DMS153 (cell line): ENCODE measurements at regions not wholly inside any gene's neighbourhood (a gene's known extent, or its start where the extent isn't known, plus 50 kb on each side); places are given as distances from the start of the nearest gene placed in this dataset.

Experiments used
- DNase-seq: peaks from one replicate; lab custom pipeline; 2025; lab: John Stamatoyannopoulos, UW

DNA sequence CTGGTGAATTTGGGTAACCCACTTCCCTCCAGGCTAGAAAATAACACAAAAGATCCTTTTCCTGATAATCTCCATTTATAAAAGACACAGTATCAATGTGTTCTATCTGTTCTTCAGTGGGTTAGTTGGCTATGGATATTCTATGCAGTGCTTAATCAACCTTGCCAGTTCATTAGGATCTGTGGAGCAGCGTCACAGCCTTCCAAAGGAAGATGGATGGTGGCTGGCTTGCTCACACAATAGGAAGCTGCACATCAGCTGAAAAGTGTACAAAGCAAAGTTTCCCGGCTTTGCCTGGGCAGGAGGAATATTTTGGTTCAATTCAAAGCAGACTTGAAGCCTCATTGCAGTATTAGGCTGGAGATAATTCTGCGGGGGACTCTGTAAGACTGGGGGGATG, 70.3 kb upstream of the CA10 start:
- DNase-seq = no peak

DNA sequence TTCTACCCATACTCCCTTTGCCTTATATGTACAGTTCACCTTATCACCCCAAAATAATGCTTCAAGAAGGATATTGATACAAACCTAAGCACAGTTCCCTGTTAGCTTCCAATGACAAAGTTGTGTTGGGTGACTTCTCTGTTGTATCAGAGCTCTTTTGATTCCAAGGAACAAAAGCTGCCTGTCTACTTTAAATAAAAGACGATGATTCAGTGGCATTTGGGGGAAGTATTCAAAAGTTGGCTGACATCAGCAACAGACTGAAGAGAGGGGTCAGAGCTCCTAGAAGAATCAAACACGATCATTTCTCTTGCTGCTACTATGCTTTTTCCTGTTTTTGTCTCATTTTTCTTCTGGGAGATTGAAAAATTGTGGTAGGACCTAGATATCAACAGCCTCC, 69.4 kb upstream of the CA10 start:
- DNase-seq = no peak

DNA sequence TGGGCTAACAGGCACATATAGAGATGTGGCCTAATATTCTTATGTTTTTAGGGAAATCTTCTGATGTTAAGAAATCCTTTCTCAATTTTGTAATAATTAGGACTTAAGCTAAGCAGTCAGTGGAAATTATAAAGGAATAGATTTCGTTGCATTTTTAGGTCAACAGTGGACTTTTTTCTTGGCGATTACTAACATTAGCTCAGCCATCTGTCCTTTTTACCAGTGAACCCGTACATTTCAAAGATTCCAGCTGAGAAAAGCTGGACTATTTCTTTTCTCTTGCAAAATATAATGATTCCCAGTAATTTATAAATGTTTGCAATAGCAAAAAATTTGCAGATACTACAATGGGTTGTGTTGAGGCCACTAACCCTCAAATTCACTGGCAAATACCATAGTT, 54.9 kb upstream of the CA10 start:
- DNase-seq = no peak

DNA sequence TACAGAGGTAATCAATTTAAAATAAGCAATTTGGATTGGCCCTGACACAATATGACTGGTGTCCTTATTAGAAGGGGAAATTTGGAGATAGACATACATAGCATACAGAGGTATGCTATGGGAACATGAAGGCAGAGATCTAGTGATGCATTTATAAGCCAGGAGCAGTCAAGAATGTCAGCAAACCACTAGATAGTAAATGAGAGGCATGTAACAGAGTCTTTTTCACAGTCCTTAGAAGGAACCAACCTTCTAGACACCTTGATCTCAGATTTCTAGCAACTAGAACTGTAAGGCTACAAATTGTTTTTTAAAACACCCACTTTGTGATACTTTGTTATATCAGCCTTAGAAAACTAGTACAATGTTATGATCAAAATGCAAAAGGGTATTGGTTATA, 54.3 kb upstream of the CA10 start:
- no peak for DNase-seq

DNA sequence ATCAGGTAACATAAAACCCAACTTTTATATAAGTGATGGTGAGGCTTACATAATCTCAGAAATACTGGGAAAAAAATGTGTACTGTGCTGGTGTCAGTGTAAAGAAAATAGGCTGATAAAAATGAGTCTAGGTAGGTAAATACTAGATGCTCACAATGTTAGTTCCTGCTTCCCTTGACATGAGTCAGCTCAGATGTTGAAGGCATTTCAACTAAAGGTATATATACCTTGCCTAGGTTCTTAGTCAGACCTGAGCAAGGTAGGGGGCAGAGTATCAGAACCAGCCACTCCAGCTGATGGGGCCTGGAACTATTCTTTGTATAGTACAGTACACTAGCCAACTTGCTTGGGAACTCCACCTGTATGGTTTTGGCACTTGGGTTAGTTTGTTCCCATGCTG, 51.0 kb upstream of the CA10 start:
- DNase-seq = no peak
